ENCODE measurements at regions not wholly inside any gene's neighbourhood (a gene's known extent, or its start where the extent isn't known, plus 50 kb on each side); places are given as distances from the start of the nearest gene placed in this dataset.

- Histone ChIP-seq H3K4me3 (ENCODE audit: low read depth, low read length) (no peak overlapping the region), H3K27me3 (replicated peaks; ENCODE audit: control insufficient read depth, insufficient read depth, low read length) (no peaks in the 10 kb centered on the region), H3K4me1 (peaks cover 13% of the 10 kb centered on the region), H3K36me3 (ENCODE audit: control insufficient read depth, insufficient read depth, low read length) (no peaks in the 10 kb centered on the region), H3K9me3 (no peaks in the 10 kb centered on the region)
- H3K4me3 Mint-ChIP-seq (ENCODE audit: unreplicated experiment) = no peak overlapping the region
- ChIA-PET CTCF (no interaction called here), POLR2A (no interaction called here)
- no peak for DNase-seq
- H3K27me3 Mint-ChIP-seq (ENCODE audit: insufficient read depth, unreplicated experiment) = peaks cover 4% of the 10 kb centered on the region
- no peaks in the 10 kb centered on the region for H3K4me1 Mint-ChIP-seq (ENCODE audit: low read depth, unreplicated experiment)
- BruUV-seq (replicated peaks) = no TSS peak
- H3K36me3 Mint-ChIP-seq (ENCODE audit: insufficient read depth, unreplicated experiment) = no peaks in the 10 kb centered on the region
- intact Hi-C loops (cut with micrococcal nuclease; ENCODE audit: unreplicated experiment) = no loop called here
- no peaks in the 10 kb centered on the region for H3K9me3 Mint-ChIP-seq (ENCODE audit: unreplicated experiment)
- no peak overlapping the region for H3K27ac Mint-ChIP-seq (ENCODE audit: unreplicated experiment)
- no peak for TF ChIP-seq CTCF (IDR thresholded peaks at IDR 0.05; ENCODE audit: insufficient read depth in 1 of 2, low read depth in 1 of 2, low read length in 1 of 2, severe bottlenecking in 1 of 2, unreplicated experiment in 1 of 2)
Measured at GRCh38 chr1:222310836-222311235, 237.1 kb downstream of the HHIPL2 start.

GRCh38 chr1:222307621-222308020 is 240.3 kb downstream of the HHIPL2 start:
- H3K4me3 ChIP-seq (ENCODE audit: low read depth, low read length) = no peak overlapping the region
- Mint-ChIP-seq H3K36me3 (ENCODE audit: insufficient read depth, unreplicated experiment) (no peaks in the 10 kb centered on the region), H3K4me1 (ENCODE audit: low read depth, unreplicated experiment) (no peaks in the 10 kb centered on the region), H3K27me3 (ENCODE audit: insufficient read depth, unreplicated experiment) (peaks cover 4% of the 10 kb centered on the region), H3K4me3 (ENCODE audit: unreplicated experiment) (no peak overlapping the region), H3K9me3 (ENCODE audit: unreplicated experiment) (no peaks in the 10 kb centered on the region), H3K27ac (ENCODE audit: unreplicated experiment) (no peak overlapping the region)
- no peaks in the 10 kb centered on the region for H3K27me3 ChIP-seq (replicated peaks; ENCODE audit: control insufficient read depth, insufficient read depth, low read length)
- no peaks in the 10 kb centered on the region for H3K36me3 ChIP-seq (ENCODE audit: control insufficient read depth, insufficient read depth, low read length)
- no peaks in the 10 kb centered on the region for H3K4me1 ChIP-seq
- intact Hi-C loops (cut with micrococcal nuclease; ENCODE audit: unreplicated experiment) = no loop called here
- no peak for TF ChIP-seq CTCF (IDR thresholded peaks at IDR 0.05; ENCODE audit: insufficient read depth in 1 of 2, low read depth in 1 of 2, low read length in 1 of 2, severe bottlenecking in 1 of 2, unreplicated experiment in 1 of 2)
- CTCF ChIA-PET = no interaction called here
- POLR2A ChIA-PET = no interaction called here
- no TSS peak for BruUV-seq (replicated peaks)
- no peak for DNase-seq
- H3K9me3 ChIP-seq = no peaks in the 10 kb centered on the region

- H3K36me3 ChIP-seq (ENCODE audit: control insufficient read depth, insufficient read depth, low read length) = no peaks in the 10 kb centered on the region
- no peaks in the 10 kb centered on the region for H3K4me1 ChIP-seq
- Mint-ChIP-seq H3K9me3 (ENCODE audit: unreplicated experiment) (no peaks in the 10 kb centered on the region), H3K4me1 (ENCODE audit: low read depth, unreplicated experiment) (no peaks in the 10 kb centered on the region), H3K27me3 (ENCODE audit: insufficient read depth, unreplicated experiment) (peaks cover 4% of the 10 kb centered on the region), H3K4me3 (ENCODE audit: unreplicated experiment) (no peak overlapping the region), H3K27ac (ENCODE audit: unreplicated experiment) (no peak overlapping the region), H3K36me3 (ENCODE audit: insufficient read depth, unreplicated experiment) (no peaks in the 10 kb centered on the region)
- ChIA-PET CTCF (no interaction called here), POLR2A (no interaction called here)
- DNase-seq = no peak
- intact Hi-C loops (cut with micrococcal nuclease; ENCODE audit: unreplicated experiment) = no loop called here
- H3K27me3 ChIP-seq (replicated peaks; ENCODE audit: control insufficient read depth, insufficient read depth, low read length) = no peaks in the 10 kb centered on the region
- H3K4me3 ChIP-seq (ENCODE audit: low read depth, low read length) = no peak overlapping the region
- no peaks in the 10 kb centered on the region for H3K9me3 ChIP-seq
- no peak for TF ChIP-seq CTCF (IDR thresholded peaks at IDR 0.05; ENCODE audit: insufficient read depth in 1 of 2, low read depth in 1 of 2, low read length in 1 of 2, severe bottlenecking in 1 of 2, unreplicated experiment in 1 of 2)
- no TSS peak for BruUV-seq (replicated peaks)
Measured at GRCh38 chr1:222306512-222306911, 241.4 kb downstream of the HHIPL2 start.

All from Caco-2 (cell line).